ENCODE measurements at regions not wholly inside any gene's neighbourhood (a gene's known extent, or its start where the extent isn't known, plus 50 kb on each side); places are given as distances from the start of the nearest gene placed in this dataset.

DNA sequence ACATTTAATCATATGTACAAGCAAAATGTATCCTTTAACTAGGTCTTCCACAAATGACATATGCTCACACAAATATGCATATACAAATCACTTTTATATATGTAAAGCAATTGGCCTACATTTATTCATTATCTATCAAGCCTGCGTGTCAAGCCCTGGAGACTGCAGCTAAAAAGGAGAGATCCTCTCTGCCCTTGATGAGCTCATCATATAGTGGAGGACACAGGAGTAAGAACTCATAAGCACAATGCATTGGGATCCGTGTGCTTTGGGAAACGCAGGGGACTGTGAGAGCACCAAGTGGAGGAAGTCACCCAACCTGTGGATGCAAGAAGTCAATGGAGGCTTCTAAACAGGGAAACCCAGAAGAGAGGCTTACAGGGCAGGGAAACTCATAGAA is 735.7 kb downstream of the BCL11B start:
- H3K36me3 Mint-ChIP-seq = no peaks in the 10 kb centered on the region
- H3K27ac ChIP-seq (ENCODE audit: low read length) = no peak overlapping the region
- 94% methylated on average over 3 of the region's 3 CpGs for WGBS (ENCODE audit: insufficient coverage)
- no peaks in the 10 kb centered on the region for H3K27me3 ChIP-seq (ENCODE audit: control insufficient read depth, insufficient read depth, low read length)
- peaks cover 19 to 36% of the 10 kb centered on the region in 2 donors for H3K27me3 Mint-ChIP-seq (ENCODE audit: low read depth in 2 of 2)
- H3K27ac Mint-ChIP-seq = no peak overlapping the region
- H3K4me1 ChIP-seq (ENCODE audit: control insufficient read depth, insufficient read depth, low read length) = no peaks in the 10 kb centered on the region
- TF ChIP-seq, protein P1, sequence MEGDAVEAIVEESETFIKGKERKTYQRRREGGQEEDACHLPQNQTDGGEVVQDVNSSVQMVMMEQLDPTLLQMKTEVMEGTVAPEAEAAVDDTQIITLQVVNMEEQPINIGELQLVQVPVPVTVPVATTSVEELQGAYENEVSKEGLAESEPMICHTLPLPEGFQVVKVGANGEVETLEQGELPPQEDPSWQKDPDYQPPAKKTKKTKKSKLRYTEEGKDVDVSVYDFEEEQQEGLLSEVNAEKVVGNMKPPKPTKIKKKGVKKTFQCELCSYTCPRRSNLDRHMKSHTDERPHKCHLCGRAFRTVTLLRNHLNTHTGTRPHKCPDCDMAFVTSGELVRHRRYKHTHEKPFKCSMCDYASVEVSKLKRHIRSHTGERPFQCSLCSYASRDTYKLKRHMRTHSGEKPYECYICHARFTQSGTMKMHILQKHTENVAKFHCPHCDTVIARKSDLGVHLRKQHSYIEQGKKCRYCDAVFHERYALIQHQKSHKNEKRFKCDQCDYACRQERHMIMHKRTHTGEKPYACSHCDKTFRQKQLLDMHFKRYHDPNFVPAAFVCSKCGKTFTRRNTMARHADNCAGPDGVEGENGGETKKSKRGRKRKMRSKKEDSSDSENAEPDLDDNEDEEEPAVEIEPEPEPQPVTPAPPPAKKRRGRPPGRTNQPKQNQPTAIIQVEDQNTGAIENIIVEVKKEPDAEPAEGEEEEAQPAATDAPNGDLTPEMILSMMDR (IDR thresholded peaks at IDR 0.05) = no peak
- intact Hi-C loops (cut with micrococcal nuclease) = no loop called here
- no peaks in the 10 kb centered on the region for H3K9me3 Mint-ChIP-seq
- H3K9me3 ChIP-seq (ENCODE audit: control insufficient read depth, insufficient read depth, low read length) = no peaks in the 10 kb centered on the region
- H3K4me3 Mint-ChIP-seq = no peak overlapping the region
- no peak overlapping the region for H3K4me3 ChIP-seq (ENCODE audit: low read length)
- no peaks in the 10 kb centered on the region for H3K36me3 ChIP-seq (ENCODE audit: control insufficient read depth, insufficient read depth, low read length)
- H3K4me1 Mint-ChIP-seq = no peaks in the 10 kb centered on the region
- ATAC-seq (no peak), DNase-seq (no peak)

DNA sequence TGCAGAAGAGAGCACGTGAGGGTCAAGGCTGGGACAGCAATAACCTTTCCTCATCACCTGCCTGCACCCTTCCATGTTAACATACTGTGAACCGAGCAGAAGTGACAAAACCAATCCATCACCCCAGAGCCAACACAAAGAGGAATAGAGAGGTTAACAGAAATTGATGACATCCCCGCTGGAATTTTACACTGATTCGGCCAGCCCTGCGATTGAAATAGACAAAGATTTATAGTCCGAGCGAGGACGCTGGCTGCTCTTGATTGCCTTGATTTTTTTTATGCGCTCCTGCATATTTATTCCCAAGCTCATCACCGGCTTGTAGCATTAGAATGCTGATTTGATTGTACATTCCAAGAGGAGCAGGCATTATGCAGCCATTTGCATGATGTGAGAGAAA is 729.7 kb downstream of the BCL11B start:
- intact Hi-C loops (cut with micrococcal nuclease) = no loop called here
- Mint-ChIP-seq H3K27me3 (ENCODE audit: low read depth in 2 of 2) (peaks cover 22 to 34% of the 10 kb centered on the region in 2 donors), H3K27ac (no peak overlapping the region), H3K36me3 (no peaks in the 10 kb centered on the region), H3K4me3 (no peak overlapping the region), H3K4me1 (no peaks in the 10 kb centered on the region), H3K9me3 (no peaks in the 10 kb centered on the region)
- TF ChIP-seq, protein P1 (IDR thresholded peaks at IDR 0.05) = no peak
- Histone ChIP-seq H3K4me3 (ENCODE audit: low read length) (no peak overlapping the region), H3K9me3 (ENCODE audit: control insufficient read depth, insufficient read depth, low read length) (no peaks in the 10 kb centered on the region), H3K4me1 (ENCODE audit: control insufficient read depth, insufficient read depth, low read length) (no peaks in the 10 kb centered on the region), H3K27ac (ENCODE audit: low read length) (no peak overlapping the region), H3K36me3 (ENCODE audit: control insufficient read depth, insufficient read depth, low read length) (no peaks in the 10 kb centered on the region), H3K27me3 (ENCODE audit: control insufficient read depth, insufficient read depth, low read length) (peaks cover 2% of the 10 kb centered on the region)
- WGBS (ENCODE audit: insufficient coverage) = 50% methylated on average over 10 of the region's 10 CpGs
- ATAC-seq (no peak), DNase-seq (no peak)

DNA sequence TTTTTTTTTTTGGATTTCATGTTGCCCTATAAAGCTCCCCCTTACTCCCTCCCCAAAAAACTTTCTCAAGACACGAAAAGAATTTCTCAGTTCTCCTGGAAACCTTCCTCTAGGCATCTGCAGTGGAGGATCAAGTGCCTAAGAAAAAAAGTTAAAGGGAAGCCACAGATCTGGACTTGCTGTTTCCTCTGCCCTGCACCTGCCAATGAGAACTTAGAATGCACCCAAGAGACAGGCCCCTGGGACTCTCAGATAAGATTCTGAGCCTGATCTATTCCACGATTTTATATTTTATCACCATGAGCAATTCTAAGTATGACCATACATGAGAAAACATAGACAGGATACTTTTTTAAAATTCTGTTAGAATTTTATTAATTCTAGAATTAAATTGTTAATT is 728.9 kb downstream of the BCL11B start:
- H3K27ac ChIP-seq (ENCODE audit: low read length) = no peak overlapping the region
- H3K27me3 Mint-ChIP-seq (ENCODE audit: low read depth in 2 of 2) = peaks cover 22 to 34% of the 10 kb centered on the region in 2 donors

DNA sequence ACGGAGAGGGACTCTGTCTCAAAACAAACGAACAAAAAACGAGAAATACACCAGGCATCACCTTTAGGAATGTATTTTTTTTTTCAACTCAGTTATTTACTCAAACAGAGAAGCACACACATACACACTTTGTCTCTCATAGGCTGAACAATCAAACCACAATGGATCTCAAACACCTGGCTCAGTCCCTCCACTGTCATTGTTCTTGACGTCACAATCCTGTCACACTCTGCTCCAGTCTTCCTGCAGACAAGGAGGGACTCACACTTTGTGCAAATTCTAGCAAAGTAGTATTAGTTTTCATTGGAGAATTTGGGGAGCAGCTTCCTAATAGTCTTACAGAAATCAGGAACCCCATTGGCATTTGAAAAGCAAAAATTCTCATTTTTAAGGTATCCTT is 727.8 kb downstream of the BCL11B start:
- ATAC-seq (no peak), DNase-seq (no peak)
- Histone ChIP-seq H3K9me3 (ENCODE audit: control insufficient read depth, insufficient read depth, low read length) (no peaks in the 10 kb centered on the region), H3K27ac (ENCODE audit: low read length) (no peak overlapping the region), H3K4me1 (ENCODE audit: control insufficient read depth, insufficient read depth, low read length) (no peaks in the 10 kb centered on the region), H3K4me3 (ENCODE audit: low read length) (no peak overlapping the region), H3K36me3 (ENCODE audit: control insufficient read depth, insufficient read depth, low read length) (no peaks in the 10 kb centered on the region), H3K27me3 (ENCODE audit: control insufficient read depth, insufficient read depth, low read length) (peaks cover 2% of the 10 kb centered on the region)
- H3K9me3 Mint-ChIP-seq = no peaks in the 10 kb centered on the region
- no peaks in the 10 kb centered on the region for H3K36me3 Mint-ChIP-seq
- H3K27ac Mint-ChIP-seq = no peak overlapping the region
- peaks cover 22 to 29% of the 10 kb centered on the region in 2 donors for H3K27me3 Mint-ChIP-seq (ENCODE audit: low read depth in 2 of 2)
- intact Hi-C loops (cut with micrococcal nuclease) = no loop called here
- WGBS (ENCODE audit: insufficient coverage) = 71% methylated on average over 4 of the region's 4 CpGs
- H3K4me3 Mint-ChIP-seq = no peak overlapping the region
- no peaks in the 10 kb centered on the region for H3K4me1 Mint-ChIP-seq
- TF ChIP-seq, protein P1 (IDR thresholded peaks at IDR 0.05) = no peak

More for the DNA sequence above, 728.9 kb downstream of the BCL11B start:
- DNase-seq = no peak
- Mint-ChIP-seq H3K27ac (no peak overlapping the region), H3K4me1 (no peaks in the 10 kb centered on the region), H3K36me3 (no peaks in the 10 kb centered on the region), H3K9me3 (no peaks in the 10 kb centered on the region), H3K4me3 (no peak overlapping the region)
- Histone ChIP-seq H3K27me3 (ENCODE audit: control insufficient read depth, insufficient read depth, low read length) (peaks cover 2% of the 10 kb centered on the region), H3K9me3 (ENCODE audit: control insufficient read depth, insufficient read depth, low read length) (no peaks in the 10 kb centered on the region), H3K4me1 (ENCODE audit: control insufficient read depth, insufficient read depth, low read length) (no peaks in the 10 kb centered on the region), H3K4me3 (ENCODE audit: low read length) (no peak overlapping the region), H3K36me3 (ENCODE audit: control insufficient read depth, insufficient read depth, low read length) (no peaks in the 10 kb centered on the region)
- WGBS (ENCODE audit: insufficient coverage) = no CpG with 5 or more reads among the region's 2 CpGs
- no peak for ATAC-seq
- TF ChIP-seq, protein P1 (IDR thresholded peaks at IDR 0.05) = no peak
- intact Hi-C loops (cut with micrococcal nuclease) = no loop called here
